HEK293T (cell line): ENCODE measurements at regions not wholly inside any gene's neighbourhood (a gene's known extent, or its start where the extent isn't known, plus 50 kb on each side); places are given as distances from the start of the nearest gene placed in this dataset.

Source experiments
- BHLHE40 ChIP-seq: fragments of 450-650 bp; IDR thresholded peaks from 2 replicates; pipeline ENCODE4 v1.6.1; 2016; ENCODE audit warnings: mild to moderate bottlenecking, moderate library complexity, borderline replicate concordance
- CTBP1 ChIP-seq: fragments of 450-650 bp; IDR thresholded peaks from 2 replicates; pipeline ENCODE4 v1.6.1; 2016; ENCODE audit warnings: borderline replicate concordance
- FOXA1 ChIP-seq: fragments of 450-650 bp; IDR thresholded peaks from 2 replicates; pipeline ENCODE4 v1.6.1; 2016; ENCODE audit warnings: mild to moderate bottlenecking
- FOXK2 ChIP-seq: fragments of 450-650 bp; IDR thresholded peaks from 2 replicates; pipeline ENCODE4 v1.6.1; 2016; ENCODE audit warnings: mild to moderate bottlenecking
- L3MBTL2 ChIP-seq: fragments of 450-650 bp; conservative IDR thresholded peaks from 2 replicates; pipeline ENCODE4 v1.6.1; 2016; ENCODE audit warnings: mild to moderate bottlenecking
- LEF1 ChIP-seq: fragments of 450-650 bp; IDR thresholded peaks from 2 replicates; pipeline ENCODE4 v1.6.1; 2017; ENCODE audit warnings: mild to moderate bottlenecking, borderline replicate concordance
- SP1 ChIP-seq: fragments of 450-650 bp; IDR thresholded peaks from 2 replicates; pipeline ENCODE4 v1.6.1; 2017
- SUZ12 ChIP-seq: fragments of 450-650 bp; IDR thresholded peaks from 2 replicates; pipeline ENCODE4 v1.6.1; 2016; ENCODE audit warnings: mild to moderate bottlenecking
- TARDBP ChIP-seq: fragments of 450-650 bp; IDR thresholded peaks from 2 replicates; pipeline ENCODE4 v1.6.1; 2016
- ZNF384 ChIP-seq: fragments of 450-650 bp; IDR thresholded peaks from 2 replicates; pipeline ENCODE4 v1.6.1; 2016
- TF ChIP-seq, protein P1 (sequence below): fragments of 450-650 bp; IDR thresholded peaks from 2 replicates; pipeline ENCODE4 v1.6.1; 2016

- TF ChIP-seq L3MBTL2 (no peak), FOXK2 (no peak), CTBP1 (no peak), LEF1 (no peak), ZNF384 (no peak), FOXA1 (no peak), SUZ12 (no peak), BHLHE40 (no peak), SP1 (no peak), TARDBP (no peak)
- TF ChIP-seq, protein P1, sequence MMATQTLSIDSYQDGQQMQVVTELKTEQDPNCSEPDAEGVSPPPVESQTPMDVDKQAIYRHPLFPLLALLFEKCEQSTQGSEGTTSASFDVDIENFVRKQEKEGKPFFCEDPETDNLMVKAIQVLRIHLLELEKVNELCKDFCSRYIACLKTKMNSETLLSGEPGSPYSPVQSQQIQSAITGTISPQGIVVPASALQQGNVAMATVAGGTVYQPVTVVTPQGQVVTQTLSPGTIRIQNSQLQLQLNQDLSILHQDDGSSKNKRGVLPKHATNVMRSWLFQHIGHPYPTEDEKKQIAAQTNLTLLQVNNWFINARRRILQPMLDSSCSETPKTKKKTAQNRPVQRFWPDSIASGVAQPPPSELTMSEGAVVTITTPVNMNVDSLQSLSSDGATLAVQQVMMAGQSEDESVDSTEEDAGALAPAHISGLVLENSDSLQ, result no peak
Measured at GRCh38 chr2:157932480-157933159, 56.5 kb upstream of the ACVR1 start.
